OCI-LY3 (cell line): ENCODE measurements at regions not wholly inside any gene's neighbourhood (a gene's known extent, or its start where the extent isn't known, plus 50 kb on each side); places are given as distances from the start of the nearest gene placed in this dataset.

Experiments used
- CTCF ChIP-seq: fragments of 200-600, 300-600 bp; sonication (generic); IDR thresholded peaks from 2 replicates; pipeline ENCODE4 v1.5.1; 2014; ENCODE audit warnings: antibody characterized with exemption, low read length, low read depth
- EZH2phosphoT487 ChIP-seq: fragments of 200-600 bp; shearing (Covaris generic); IDR thresholded peaks from 2 replicates; pipeline ENCODE4 v1.6.1; 2018; ENCODE audit warnings: antibody characterized with exemption, mixed run types, low read depth

DNA sequence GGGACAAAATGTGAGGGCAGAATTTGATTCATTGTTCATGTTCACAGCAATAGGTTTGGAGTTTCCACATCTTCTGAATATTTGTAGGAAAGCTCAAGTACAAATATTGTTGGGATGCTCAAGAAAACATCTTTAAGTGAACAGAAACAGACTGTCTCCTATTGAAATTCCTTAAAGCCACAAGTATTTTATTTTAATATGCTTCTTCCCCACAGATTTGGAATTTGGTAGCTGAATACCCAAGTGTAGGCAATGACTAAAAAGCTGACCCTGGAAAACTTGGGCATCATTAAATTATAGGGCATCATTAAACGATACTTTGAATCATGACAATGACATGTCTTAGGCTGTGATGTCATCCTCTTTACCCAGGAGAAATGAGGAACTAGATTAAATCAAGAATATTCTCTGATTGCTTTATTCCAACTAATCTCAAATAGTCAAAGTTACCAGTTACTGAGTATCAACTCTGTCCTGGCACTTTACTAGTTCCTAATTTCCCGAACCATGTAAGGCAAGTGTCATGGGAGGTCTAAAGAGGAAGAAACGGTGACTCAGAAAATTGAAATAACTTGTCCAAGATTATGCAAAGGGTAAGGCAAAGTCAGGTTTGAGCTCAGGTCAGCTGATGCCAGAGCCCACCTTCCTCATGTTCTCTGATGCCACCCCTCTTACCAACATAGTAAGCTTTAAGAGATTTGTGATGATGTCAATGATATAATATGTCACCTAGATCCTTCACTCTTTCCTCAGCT lies 223.1 kb upstream of the LEF1 start:
- TF ChIP-seq CTCF (no peak), EZH2phosphoT487 (no peak)
